HG03103 (cell line): ENCODE measurements at regions not wholly inside any gene's neighbourhood (a gene's known extent, or its start where the extent isn't known, plus 50 kb on each side); places are given as distances from the start of the nearest gene placed in this dataset.
"Not testable (repeated sequence)": the region's sequence is repeated elsewhere in the genome, so short reads cannot be mapped to it uniquely, and the experiment has no call there.

ENCODE experiments used
- ATAC-seq: cut with Tn5 transposase; IDR thresholded peaks from one replicate; pipeline ENCODE4 v1.9.1; 2021; ENCODE audit warnings: low read depth; ENCODE audit not compliant: unreplicated experiment

GRCh38 chr9:27800692-27801370 is 227.6 kb upstream of the C9orf72 start:
- ATAC-seq = no peak

- ATAC-seq = no peak
These were observed 228.3 kb upstream of the C9orf72 start for GRCh38 chr9:27801545-27801944.

GRCh38 chr9:27802418-27802817 is 229.1 kb upstream of the C9orf72 start:
- ATAC-seq = no peak

- ATAC-seq = no peak
These were observed 235.6 kb upstream of the C9orf72 start for GRCh38 chr9:27808864-27809263.

- no peak for ATAC-seq
These were observed 244.5 kb upstream of the C9orf72 start for GRCh38 chr9:27817747-27818146.

- no peak for ATAC-seq
These were observed 245.1 kb upstream of the C9orf72 start for GRCh38 chr9:27818348-27818747.

GRCh38 chr9:27828908-27829307 is 255.6 kb upstream of the C9orf72 start:
- no peak for ATAC-seq

- ATAC-seq = no peak
These were observed 256.3 kb upstream of the C9orf72 start for GRCh38 chr9:27829621-27830020.

GRCh38 chr9:27832108-27832507 is 258.8 kb upstream of the C9orf72 start:
- not testable (repeated sequence) for ATAC-seq

GRCh38 chr9:27835286-27835685 is 262.0 kb upstream of the C9orf72 start:
- ATAC-seq = no peak

GRCh38 chr9:27835746-27836145 is 262.5 kb upstream of the C9orf72 start:
- ATAC-seq = no peak

GRCh38 chr9:27836661-27837401 is 263.6 kb upstream of the C9orf72 start:
- ATAC-seq = no peak

- ATAC-seq = no peak
These were observed 265.6 kb upstream of the C9orf72 start for GRCh38 chr9:27838876-27839275.

GRCh38 chr9:27839767-27840166 is 266.5 kb upstream of the C9orf72 start:
- ATAC-seq = not testable (repeated sequence)

GRCh38 chr9:27844797-27845196 is 271.5 kb upstream of the C9orf72 start:
- ATAC-seq = no peak

GRCh38 chr9:27847380-27847779 is 274.1 kb upstream of the C9orf72 start:
- ATAC-seq = no peak

- no peak for ATAC-seq
These were observed 274.5 kb upstream of the C9orf72 start for GRCh38 chr9:27847818-27848217.

- ATAC-seq = no peak
These were observed 275.0 kb upstream of the C9orf72 start for GRCh38 chr9:27848315-27848714.

GRCh38 chr9:27851858-27852257 is 278.6 kb upstream of the C9orf72 start:
- ATAC-seq = no peak

GRCh38 chr9:27853529-27853928 is 280.2 kb upstream of the C9orf72 start:
- no peak for ATAC-seq

GRCh38 chr9:27856054-27856453 is 282.8 kb upstream of the C9orf72 start:
- no peak for ATAC-seq

GRCh38 chr9:27856748-27857147 is 283.5 kb upstream of the C9orf72 start:
- no peak for ATAC-seq
